ENCODE measurements at regions not wholly inside any gene's neighbourhood (a gene's known extent, or its start where the extent isn't known, plus 50 kb on each side); places are given as distances from the start of the nearest gene placed in this dataset.

DNA sequence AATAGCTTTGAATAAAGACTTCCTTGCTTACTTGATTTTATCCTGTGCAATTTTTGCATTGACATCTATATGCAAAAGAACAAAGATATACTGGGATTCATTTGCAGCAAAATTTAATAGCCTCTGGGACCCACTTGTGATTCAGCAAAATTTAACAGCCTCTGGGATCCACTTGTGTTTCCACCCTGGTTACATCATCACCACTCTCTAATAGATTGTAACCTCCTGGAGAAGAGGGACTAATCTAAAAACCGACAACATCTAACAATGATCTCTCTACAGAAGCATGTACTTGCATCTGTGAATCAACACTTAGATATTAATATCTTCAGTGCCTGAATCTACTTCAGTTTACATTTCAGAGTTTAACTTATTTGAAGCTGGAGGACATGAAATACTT, 202.0 kb upstream of the CPHXL start:
- H3K4me3 ChIP-seq (ENCODE audit: low read depth in 1 of 2, low read length in 2 of 2), result no peak overlapping the region

DNA sequence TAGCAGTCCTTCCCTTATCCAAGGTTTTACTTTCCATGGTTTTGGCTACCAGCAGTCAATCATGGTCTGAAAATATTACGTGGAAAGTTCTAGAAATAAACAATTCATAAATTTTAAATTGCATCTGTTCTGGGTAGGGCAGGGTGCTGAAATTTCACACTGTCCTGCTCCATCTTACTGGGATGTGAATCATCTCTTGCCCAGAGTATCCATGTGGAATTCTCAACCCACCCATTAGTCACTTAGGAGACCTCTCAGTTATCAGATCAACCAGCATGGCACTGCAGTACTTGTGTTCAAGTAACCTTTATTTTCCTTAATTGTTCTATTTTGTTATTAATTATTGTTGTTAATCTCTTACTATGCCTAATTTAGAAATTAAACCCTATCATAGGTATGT, 202.8 kb upstream of the CPHXL start:
- Histone ChIP-seq H3K9me3 (ENCODE audit: control insufficient read depth in 1 of 2, low read length in 2 of 2) (peaks cover 0 to 6% of the 10 kb centered on the region in 2 donors), H3K27ac (ENCODE audit: low read length) (no peak overlapping the region), H3K36me3 (ENCODE audit: control insufficient read depth in 1 of 2, insufficient read depth in 2 of 2, low read length in 2 of 2) (no peaks in the 10 kb centered on the region), H3K4me1 (ENCODE audit: control insufficient read depth in 1 of 2, insufficient read depth in 2 of 2, low read length in 2 of 2) (no peaks in the 10 kb centered on the region), H3K4me3 (ENCODE audit: low read depth in 1 of 2, low read length in 2 of 2) (no peak overlapping the region), H3K27me3 (ENCODE audit: low read depth, low read length) (no peaks in the 10 kb centered on the region)

More for the DNA sequence above, 202.0 kb upstream of the CPHXL start:
- Histone ChIP-seq H3K27me3 (ENCODE audit: low read depth, low read length) (no peaks in the 10 kb centered on the region), H3K9me3 (ENCODE audit: control insufficient read depth in 1 of 2, low read length in 2 of 2) (peaks cover 0 to 3% of the 10 kb centered on the region in 2 donors), H3K4me1 (ENCODE audit: control insufficient read depth in 1 of 2, insufficient read depth in 2 of 2, low read length in 2 of 2) (no peaks in the 10 kb centered on the region), H3K36me3 (ENCODE audit: control insufficient read depth in 1 of 2, insufficient read depth in 2 of 2, low read length in 2 of 2) (no peaks in the 10 kb centered on the region), H3K27ac (ENCODE audit: low read length) (no peak overlapping the region)

DNA sequence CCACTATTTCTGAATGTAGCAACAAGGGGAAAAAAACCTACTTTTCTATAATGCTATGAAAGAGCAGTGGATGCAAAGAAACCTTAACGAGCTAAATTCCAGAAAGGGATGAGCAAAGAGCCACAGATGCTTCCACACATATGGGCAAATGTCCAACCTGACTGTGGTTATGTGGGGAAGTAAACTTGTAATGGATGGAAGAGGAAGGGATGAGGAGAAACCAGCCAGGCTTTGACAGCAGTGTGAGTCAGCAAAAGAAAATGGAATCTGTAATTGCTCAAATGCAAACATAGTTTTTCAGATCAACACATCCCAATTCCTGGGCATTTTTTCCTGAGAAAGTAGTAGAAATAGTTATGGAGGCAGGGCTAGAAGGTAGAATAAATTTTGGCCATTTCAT, 204.8 kb upstream of the CPHXL start:
- Histone ChIP-seq H3K27me3 (ENCODE audit: low read depth, low read length) (no peaks in the 10 kb centered on the region), H3K36me3 (ENCODE audit: control insufficient read depth in 1 of 2, insufficient read depth in 2 of 2, low read length in 2 of 2) (no peaks in the 10 kb centered on the region), H3K4me3 (ENCODE audit: low read depth in 1 of 2, low read length in 2 of 2) (no peak overlapping the region), H3K4me1 (ENCODE audit: control insufficient read depth in 1 of 2, insufficient read depth in 2 of 2, low read length in 2 of 2) (no peaks in the 10 kb centered on the region), H3K27ac (ENCODE audit: low read length) (no peak overlapping the region), H3K9me3 (ENCODE audit: control insufficient read depth in 1 of 2, low read length in 2 of 2) (peaks cover 0 to 6% of the 10 kb centered on the region in 2 donors)

DNA sequence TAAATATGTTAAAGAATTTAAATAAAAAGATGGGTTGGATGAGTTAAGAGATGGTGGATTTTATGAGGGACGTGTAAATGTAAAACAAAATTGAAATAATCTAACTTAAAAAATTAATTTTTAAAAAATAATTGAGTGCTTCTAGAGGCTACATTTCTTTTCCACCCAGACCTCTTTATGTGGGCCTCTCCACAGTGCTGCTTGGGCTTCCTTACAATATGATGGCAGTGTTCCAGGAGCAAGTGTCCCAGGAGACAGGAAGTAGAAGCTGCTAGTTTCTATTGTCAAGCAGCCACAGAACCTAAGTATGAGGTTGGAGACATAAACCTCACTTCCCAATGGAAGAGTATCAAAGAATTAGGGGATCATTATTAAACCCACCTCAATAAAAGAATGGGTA, 205.7 kb upstream of the CPHXL start:
- no peaks in the 10 kb centered on the region for H3K27me3 ChIP-seq (ENCODE audit: low read depth, low read length)
- peaks cover 0 to 6% of the 10 kb centered on the region in 2 donors for H3K9me3 ChIP-seq (ENCODE audit: control insufficient read depth in 1 of 2, low read length in 2 of 2)
- no peaks in the 10 kb centered on the region for H3K4me1 ChIP-seq (ENCODE audit: control insufficient read depth in 1 of 2, insufficient read depth in 2 of 2, low read length in 2 of 2)
- H3K4me3 ChIP-seq (ENCODE audit: low read depth in 1 of 2, low read length in 2 of 2), result no peak overlapping the region
- no peaks in the 10 kb centered on the region for H3K36me3 ChIP-seq (ENCODE audit: control insufficient read depth in 1 of 2, insufficient read depth in 2 of 2, low read length in 2 of 2)
- no peak overlapping the region for H3K27ac ChIP-seq (ENCODE audit: low read length)

GRCh38 chr16:75938818-75939217, 212.5 kb upstream of the CPHXL start:
- no peak overlapping the region for H3K27ac ChIP-seq (ENCODE audit: low read length)
- H3K27me3 ChIP-seq (ENCODE audit: low read depth, low read length), result no peaks in the 10 kb centered on the region
- no peak overlapping the region for H3K4me3 ChIP-seq (ENCODE audit: low read depth in 1 of 2, low read length in 2 of 2)
- H3K36me3 ChIP-seq (ENCODE audit: control insufficient read depth in 1 of 2, insufficient read depth in 2 of 2, low read length in 2 of 2), result no peaks in the 10 kb centered on the region
- H3K9me3 ChIP-seq (ENCODE audit: control insufficient read depth in 1 of 2, low read length in 2 of 2), result no peaks in the 10 kb centered on the region
- H3K4me1 ChIP-seq (ENCODE audit: control insufficient read depth in 1 of 2, insufficient read depth in 2 of 2, low read length in 2 of 2), result no peaks in the 10 kb centered on the region

- Histone ChIP-seq H3K4me3 (ENCODE audit: low read depth in 1 of 2, low read length in 2 of 2) (no peak overlapping the region), H3K4me1 (ENCODE audit: control insufficient read depth in 1 of 2, insufficient read depth in 2 of 2, low read length in 2 of 2) (no peaks in the 10 kb centered on the region), H3K27ac (ENCODE audit: low read length) (no peak overlapping the region), H3K9me3 (ENCODE audit: control insufficient read depth in 1 of 2, low read length in 2 of 2) (no peaks in the 10 kb centered on the region), H3K36me3 (ENCODE audit: control insufficient read depth in 1 of 2, insufficient read depth in 2 of 2, low read length in 2 of 2) (no peaks in the 10 kb centered on the region), H3K27me3 (ENCODE audit: low read depth, low read length) (no peaks in the 10 kb centered on the region)
These were observed 216.1 kb upstream of the CPHXL start for GRCh38 chr16:75942351-75942750.

GRCh38 chr16:75942936-75943335, 216.6 kb upstream of the CPHXL start:
- no peaks in the 10 kb centered on the region for H3K36me3 ChIP-seq (ENCODE audit: control insufficient read depth in 1 of 2, insufficient read depth in 2 of 2, low read length in 2 of 2)

GRCh38 chr16:75943705-75944514, 217.6 kb upstream of the CPHXL start:
- Histone ChIP-seq H3K9me3 (ENCODE audit: control insufficient read depth in 1 of 2, low read length in 2 of 2) (no peaks in the 10 kb centered on the region), H3K4me3 (ENCODE audit: low read depth in 1 of 2, low read length in 2 of 2) (no peak overlapping the region), H3K36me3 (ENCODE audit: control insufficient read depth in 1 of 2, insufficient read depth in 2 of 2, low read length in 2 of 2) (no peaks in the 10 kb centered on the region), H3K27ac (ENCODE audit: low read length) (no peak overlapping the region), H3K4me1 (ENCODE audit: control insufficient read depth in 1 of 2, insufficient read depth in 2 of 2, low read length in 2 of 2) (no peaks in the 10 kb centered on the region), H3K27me3 (ENCODE audit: low read depth, low read length) (no peaks in the 10 kb centered on the region)

More at GRCh38 chr16:75942936-75943335, 216.6 kb upstream of the CPHXL start:
- Histone ChIP-seq H3K27me3 (ENCODE audit: low read depth, low read length) (no peaks in the 10 kb centered on the region), H3K4me1 (ENCODE audit: control insufficient read depth in 1 of 2, insufficient read depth in 2 of 2, low read length in 2 of 2) (no peaks in the 10 kb centered on the region), H3K9me3 (ENCODE audit: control insufficient read depth in 1 of 2, low read length in 2 of 2) (no peaks in the 10 kb centered on the region), H3K27ac (ENCODE audit: low read length) (no peak overlapping the region), H3K4me3 (ENCODE audit: low read depth in 1 of 2, low read length in 2 of 2) (no peak overlapping the region)

DNA sequence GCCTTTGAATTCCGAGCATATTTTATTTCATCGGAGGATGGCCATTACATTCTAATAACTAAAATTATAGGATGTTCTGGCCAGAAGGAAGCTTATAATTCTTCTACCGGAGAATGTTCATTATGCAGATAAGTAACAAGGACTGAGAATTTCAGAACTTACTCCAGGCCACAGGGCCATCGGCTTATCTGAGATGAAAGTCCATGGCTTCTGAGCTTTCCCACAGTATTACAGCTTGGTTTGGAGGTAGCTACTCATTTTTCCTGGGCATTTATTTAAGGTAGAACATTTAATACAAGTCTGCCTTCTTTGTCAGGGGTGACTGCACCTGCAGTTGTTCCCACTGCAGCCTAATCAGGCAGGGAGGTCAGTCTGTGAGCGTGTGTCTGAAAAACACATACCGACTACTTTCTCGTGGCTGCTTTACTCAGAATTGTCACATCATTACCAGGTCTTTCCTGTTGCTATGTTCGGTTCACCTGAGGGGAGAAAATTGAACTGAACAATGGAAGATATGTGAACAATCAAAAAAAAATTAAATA, 219.7 kb upstream of the CPHXL start:
- Histone ChIP-seq H3K9me3 (ENCODE audit: control insufficient read depth in 1 of 2, low read length in 2 of 2) (no peaks in the 10 kb centered on the region), H3K27me3 (ENCODE audit: low read depth, low read length) (no peaks in the 10 kb centered on the region), H3K4me1 (ENCODE audit: control insufficient read depth in 1 of 2, insufficient read depth in 2 of 2, low read length in 2 of 2) (no peaks in the 10 kb centered on the region), H3K27ac (ENCODE audit: low read length) (no peak overlapping the region), H3K4me3 (ENCODE audit: low read depth in 1 of 2, low read length in 2 of 2) (no peak overlapping the region), H3K36me3 (ENCODE audit: control insufficient read depth in 1 of 2, insufficient read depth in 2 of 2, low read length in 2 of 2) (no peaks in the 10 kb centered on the region)

DNA sequence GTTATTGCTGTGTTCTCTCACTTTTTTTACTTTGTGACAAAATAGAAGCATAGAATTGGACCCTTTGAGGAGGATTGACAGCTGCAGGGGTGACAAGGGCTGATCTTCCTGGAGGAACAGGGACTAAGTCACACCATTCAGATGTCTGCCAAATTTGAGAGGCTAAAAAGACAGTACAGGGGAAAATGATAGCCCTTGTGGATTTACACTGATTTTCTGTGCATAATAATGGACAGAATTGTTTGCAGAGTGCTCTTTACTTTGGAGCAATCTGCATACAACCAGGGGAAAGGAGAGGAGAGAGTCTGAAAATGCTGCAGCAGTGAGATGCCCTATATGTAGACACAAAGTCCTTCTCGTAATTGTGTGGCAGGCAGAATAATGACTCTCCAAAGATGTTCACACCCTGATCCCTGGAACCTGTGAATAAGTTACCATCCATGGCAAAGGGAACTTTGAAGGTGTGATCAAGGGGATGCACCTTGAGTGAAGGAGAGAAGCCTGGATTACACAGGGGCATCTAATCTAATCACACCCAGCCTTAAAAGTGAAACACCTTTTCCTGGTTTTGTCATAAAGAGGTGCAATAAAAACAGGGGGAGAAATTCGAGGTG, 221.4 kb upstream of the CPHXL start:
- H3K4me1 ChIP-seq (ENCODE audit: control insufficient read depth in 1 of 2, insufficient read depth in 2 of 2, low read length in 2 of 2), result no peaks in the 10 kb centered on the region
- H3K9me3 ChIP-seq (ENCODE audit: control insufficient read depth in 1 of 2, low read length in 2 of 2), result no peaks in the 10 kb centered on the region
- H3K27ac ChIP-seq (ENCODE audit: low read length), result no peak overlapping the region
- H3K4me3 ChIP-seq (ENCODE audit: low read depth in 1 of 2, low read length in 2 of 2), result no peak overlapping the region
- H3K27me3 ChIP-seq (ENCODE audit: low read depth, low read length), result no peaks in the 10 kb centered on the region
- no peaks in the 10 kb centered on the region for H3K36me3 ChIP-seq (ENCODE audit: control insufficient read depth in 1 of 2, insufficient read depth in 2 of 2, low read length in 2 of 2)

DNA sequence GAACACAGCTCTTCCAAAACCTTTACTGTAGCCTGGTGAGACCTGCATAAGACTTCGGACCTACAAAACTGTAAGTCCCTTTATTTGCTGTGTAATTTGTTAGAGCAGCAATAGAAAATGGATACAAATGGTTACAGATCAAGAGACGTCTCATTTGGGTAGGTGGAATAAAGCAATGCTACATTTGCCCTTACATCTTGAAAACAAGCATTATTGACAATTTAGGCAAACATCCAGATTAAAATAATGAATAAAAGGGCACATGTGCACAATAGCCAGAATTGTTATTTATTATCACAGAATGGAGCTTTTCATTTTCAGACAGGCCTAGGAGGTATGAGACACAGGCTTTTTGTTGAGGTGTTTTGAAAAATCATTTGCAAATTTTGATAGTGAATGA, 222.2 kb upstream of the CPHXL start:
- Histone ChIP-seq H3K4me3 (ENCODE audit: low read depth in 1 of 2, low read length in 2 of 2) (no peak overlapping the region), H3K27me3 (ENCODE audit: low read depth, low read length) (no peaks in the 10 kb centered on the region), H3K36me3 (ENCODE audit: control insufficient read depth in 1 of 2, insufficient read depth in 2 of 2, low read length in 2 of 2) (no peaks in the 10 kb centered on the region), H3K27ac (ENCODE audit: low read length) (no peak overlapping the region), H3K9me3 (ENCODE audit: control insufficient read depth in 1 of 2, low read length in 2 of 2) (no peaks in the 10 kb centered on the region), H3K4me1 (ENCODE audit: control insufficient read depth in 1 of 2, insufficient read depth in 2 of 2, low read length in 2 of 2) (no peaks in the 10 kb centered on the region)
